ENCODE measurements at regions not wholly inside any gene's neighbourhood (a gene's known extent, or its start where the extent isn't known, plus 50 kb on each side); places are given as distances from the start of the nearest gene placed in this dataset.

DNA sequence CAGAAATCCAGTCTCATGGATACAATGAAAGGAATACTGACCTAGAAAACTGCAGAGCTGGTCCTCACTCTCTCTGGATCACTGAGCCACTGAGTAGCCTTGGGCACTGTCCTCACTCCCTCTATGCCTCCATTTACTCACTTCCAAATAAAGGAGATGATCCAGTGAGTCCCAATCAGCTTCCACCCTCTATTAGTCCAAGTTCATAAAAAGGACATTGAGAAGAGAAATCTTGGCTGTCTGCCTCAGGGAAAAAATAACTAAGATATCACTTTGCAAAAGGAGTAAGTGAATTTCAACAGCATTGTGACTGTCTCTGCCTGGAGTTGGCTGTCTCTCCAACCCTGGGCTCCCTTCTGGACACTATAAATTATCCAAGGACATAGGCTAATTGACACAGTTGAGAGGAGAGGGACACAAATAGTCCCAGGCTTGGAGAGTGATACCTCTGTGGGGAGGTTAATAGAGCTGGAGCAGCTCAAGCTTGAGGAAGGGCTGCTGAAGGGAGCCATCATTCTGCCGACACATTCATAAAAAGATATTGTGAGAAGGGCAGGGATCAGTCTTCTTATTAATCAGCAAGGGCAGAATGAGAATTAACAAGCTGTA is 572.3 kb downstream of the RAB28 start:
- TF ChIP-seq IRF2 (CRISPR knock-in tag; IDR thresholded peaks at IDR 0.05; ENCODE audit: borderline replicate concordance, low read depth) (no peak), CTCF (IDR thresholded peaks at IDR 0.05) (no peak), SP1 (CRISPR knock-in tag; conservative IDR thresholded peaks at IDR 0.05) (no peak), USF2 (CRISPR knock-in tag; IDR thresholded peaks at IDR 0.05) (no peak), CBFB (CRISPR knock-in tag; IDR thresholded peaks at IDR 0.05; ENCODE audit: low read depth) (no peak), RORB (CRISPR knock-in tag; IDR thresholded peaks at IDR 0.05) (no peak), MYBL2 (CRISPR knock-in tag; IDR thresholded peaks at IDR 0.05) (no peak)
- TF ChIP-seq, protein P1, sequence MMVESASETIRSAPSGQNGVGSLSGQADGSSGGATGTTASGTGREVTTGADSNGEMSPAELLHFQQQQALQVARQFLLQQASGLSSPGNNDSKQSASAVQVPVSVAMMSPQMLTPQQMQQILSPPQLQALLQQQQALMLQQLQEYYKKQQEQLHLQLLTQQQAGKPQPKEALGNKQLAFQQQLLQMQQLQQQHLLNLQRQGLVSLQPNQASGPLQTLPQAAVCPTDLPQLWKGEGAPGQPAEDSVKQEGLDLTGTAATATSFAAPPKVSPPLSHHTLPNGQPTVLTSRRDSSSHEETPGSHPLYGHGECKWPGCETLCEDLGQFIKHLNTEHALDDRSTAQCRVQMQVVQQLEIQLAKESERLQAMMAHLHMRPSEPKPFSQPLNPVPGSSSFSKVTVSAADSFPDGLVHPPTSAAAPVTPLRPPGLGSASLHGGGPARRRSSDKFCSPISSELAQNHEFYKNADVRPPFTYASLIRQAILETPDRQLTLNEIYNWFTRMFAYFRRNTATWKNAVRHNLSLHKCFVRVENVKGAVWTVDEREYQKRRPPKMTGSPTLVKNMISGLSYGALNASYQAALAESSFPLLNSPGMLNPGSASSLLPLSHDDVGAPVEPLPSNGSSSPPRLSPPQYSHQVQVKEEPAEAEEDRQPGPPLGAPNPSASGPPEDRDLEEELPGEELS (CRISPR knock-in tag; IDR thresholded peaks at IDR 0.05) = no peak
- TF ChIP-seq, protein P2, sequence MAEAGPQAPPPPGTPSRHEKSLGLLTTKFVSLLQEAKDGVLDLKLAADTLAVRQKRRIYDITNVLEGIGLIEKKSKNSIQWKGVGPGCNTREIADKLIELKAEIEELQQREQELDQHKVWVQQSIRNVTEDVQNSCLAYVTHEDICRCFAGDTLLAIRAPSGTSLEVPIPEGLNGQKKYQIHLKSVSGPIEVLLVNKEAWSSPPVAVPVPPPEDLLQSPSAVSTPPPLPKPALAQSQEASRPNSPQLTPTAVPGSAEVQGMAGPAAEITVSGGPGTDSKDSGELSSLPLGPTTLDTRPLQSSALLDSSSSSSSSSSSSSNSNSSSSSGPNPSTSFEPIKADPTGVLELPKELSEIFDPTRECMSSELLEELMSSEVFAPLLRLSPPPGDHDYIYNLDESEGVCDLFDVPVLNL (CRISPR knock-in tag; IDR thresholded peaks at IDR 0.05; ENCODE audit: borderline replicate concordance, low read depth) = no peak
